ENCODE measurements at regions not wholly inside any gene's neighbourhood (a gene's known extent, or its start where the extent isn't known, plus 50 kb on each side); places are given as distances from the start of the nearest gene placed in this dataset.

- Histone ChIP-seq H3K4me1 (peaks cover 15 to 35% (median 24%) of the 10 kb centered on the region in 4 donors), H3K27ac (peak overlapping the region in 4 of 5 donors; percentile 58 to 77 (median 64)), H3K4me3 (no peak overlapping the region), H3K9me3 (no peaks in the 10 kb centered on the region), H3K36me3 (peaks cover 0 to 21% (median 10%) of the 10 kb centered on the region in 4 donors), H3K27me3 (no peaks in the 10 kb centered on the region)
- no peak for DNase-seq
- WGBS, 5 donors = 84 to 90% (median 89%) methylated on average over 10 of the region's 10 CpGs
- no peak for TF ChIP-seq EP300 (IDR thresholded peaks at IDR 0.05)
- TF ChIP-seq POLR2A (IDR thresholded peaks at IDR 0.05) = no peak
- TF ChIP-seq CTCF (IDR thresholded peaks at IDR 0.05) = no peak
- no peak for TF ChIP-seq POLR2AphosphoS5 (IDR thresholded peaks at IDR 0.05)
- intact Hi-C loops (cut with DNase I; ENCODE audit: low total_unique reads) = no loop called here
Measured at GRCh38 chr17:31595666-31596381, 204.3 kb downstream of the RAB11FIP4 start.

- Histone ChIP-seq H3K27me3 (no peaks in the 10 kb centered on the region), H3K4me3 (no peak overlapping the region), H3K27ac (no peak overlapping the region), H3K36me3 (peaks cover 0 to 25% (median 10%) of the 10 kb centered on the region in 4 donors), H3K9me3 (no peaks in the 10 kb centered on the region), H3K4me1 (peaks cover 15 to 35% (median 24%) of the 10 kb centered on the region in 4 donors)
- WGBS, 5 donors = 77 to 89% (median 83%) methylated on average over 2 of the region's 2 CpGs
- intact Hi-C loops (cut with DNase I; ENCODE audit: low total_unique reads) = no loop called here
- no peak for DNase-seq
- TF ChIP-seq POLR2AphosphoS5 (IDR thresholded peaks at IDR 0.05) (no peak), CTCF (IDR thresholded peaks at IDR 0.05) (no peak), EP300 (IDR thresholded peaks at IDR 0.05) (no peak), POLR2A (IDR thresholded peaks at IDR 0.05) (no peak)
Measured at GRCh38 chr17:31595076-31595475, 203.6 kb downstream of the RAB11FIP4 start.

DNA sequence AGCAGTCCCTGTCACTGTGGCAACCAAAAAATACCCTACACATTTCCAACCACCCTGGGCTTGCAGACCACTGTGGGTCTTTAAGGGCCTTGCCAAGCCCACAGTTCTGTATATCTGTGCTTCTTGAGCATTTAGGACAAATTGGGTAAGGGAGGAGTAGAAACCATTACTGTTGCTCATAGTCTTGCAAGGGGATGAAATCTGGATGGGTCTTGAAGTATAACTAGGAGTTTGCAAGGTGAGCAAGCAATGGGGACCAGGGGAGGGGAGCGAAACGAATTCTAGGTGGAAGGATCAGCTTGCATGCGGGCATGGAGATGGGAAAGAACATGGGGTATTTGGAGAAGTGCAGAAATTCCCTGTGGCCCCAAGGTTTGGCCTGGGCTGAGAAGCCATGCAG lies 202.9 kb downstream of the RAB11FIP4 start:
- no peak for DNase-seq
- H3K4me1 ChIP-seq = peaks cover 15 to 32% (median 22%) of the 10 kb centered on the region in 4 donors

DNA sequence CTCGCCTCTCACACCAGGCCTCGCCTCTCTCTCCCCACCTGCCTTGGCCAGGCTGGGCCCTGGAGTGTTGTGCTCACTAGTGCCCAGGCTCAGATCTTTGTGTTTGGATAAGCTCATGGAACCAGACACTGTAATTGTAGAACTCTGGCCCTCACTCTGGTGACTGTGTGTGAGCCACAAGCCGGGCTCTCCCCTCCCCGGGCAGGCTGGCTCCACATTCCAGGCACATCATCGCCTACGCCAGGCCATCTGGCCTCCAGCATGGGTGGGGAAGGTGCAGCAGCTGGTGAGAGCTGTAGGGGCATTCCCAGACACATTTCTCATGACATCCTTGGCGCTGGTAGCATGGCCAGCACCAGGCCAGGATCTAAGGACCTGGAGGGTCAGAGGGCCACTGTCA lies 202.3 kb downstream of the RAB11FIP4 start:
- intact Hi-C loops (cut with DNase I; ENCODE audit: low total_unique reads) = no loop called here
- TF ChIP-seq POLR2A (IDR thresholded peaks at IDR 0.05) (no peak), CTCF (IDR thresholded peaks at IDR 0.05) (no peak), EP300 (IDR thresholded peaks at IDR 0.05) (no peak), POLR2AphosphoS5 (IDR thresholded peaks at IDR 0.05) (no peak)
- Histone ChIP-seq H3K27me3 (no peaks in the 10 kb centered on the region), H3K4me1 (peaks cover 8 to 26% (median 16%) of the 10 kb centered on the region in 4 donors), H3K27ac (peak overlapping the region in 1 of 5 donors; percentile 24), H3K9me3 (no peaks in the 10 kb centered on the region), H3K36me3 (peaks cover 0 to 25% (median 10%) of the 10 kb centered on the region in 4 donors), H3K4me3 (no peak overlapping the region)
- 76 to 88% (median 88%) methylated on average over 6 to 7 of the region's 7 CpGs for WGBS, 5 donors
- DNase-seq = peak in 1 of 2 donors; percentile 32

More for the DNA sequence above, 202.9 kb downstream of the RAB11FIP4 start:
- peaks cover 0 to 25% (median 10%) of the 10 kb centered on the region in 4 donors for H3K36me3 ChIP-seq
- no peak overlapping the region for H3K4me3 ChIP-seq
- no peaks in the 10 kb centered on the region for H3K9me3 ChIP-seq
- H3K27ac ChIP-seq = peak overlapping the region in 1 of 5 donors; percentile 24
- TF ChIP-seq EP300 (IDR thresholded peaks at IDR 0.05) = no peak
- no peak for TF ChIP-seq POLR2A (IDR thresholded peaks at IDR 0.05)
- no peak for TF ChIP-seq CTCF (IDR thresholded peaks at IDR 0.05)
- no peak for TF ChIP-seq POLR2AphosphoS5 (IDR thresholded peaks at IDR 0.05)
- intact Hi-C loops (cut with DNase I; ENCODE audit: low total_unique reads) = no loop called here
- H3K27me3 ChIP-seq = no peaks in the 10 kb centered on the region
- 89 to 100% (median 93%) methylated on average over 3 of the region's 3 CpGs for WGBS, 5 donors

Data from stomach (tissue), 8 donors.